Smooth muscle cell (in vitro differentiated cells): ENCODE measurements at regions not wholly inside any gene's neighbourhood (a gene's known extent, or its start where the extent isn't known, plus 50 kb on each side); places are given as distances from the start of the nearest gene placed in this dataset.
"Not testable (repeated sequence)": the region's sequence is repeated elsewhere in the genome, so short reads cannot be mapped to it uniquely, and the experiment has no call there.

Experiments used
- DNase-seq: peaks from one replicate; lab custom pipeline; 2025; ENCODE audit not compliant: unreplicated experiment; lab: John Stamatoyannopoulos, UW
- H2AFZ ChIP-seq: fragments of 200-600 bp; sonication (generic); 2 replicates; pipeline ENCODE4 v1.6.0; 2016; ENCODE audit warnings: antibody characterized with exemption, low read depth, mild to moderate bottlenecking
- H3F3A ChIP-seq: fragments of 200-600 bp; sonication (generic); 2 replicates; pipeline ENCODE4 v1.6.0; 2017; ENCODE audit warnings: antibody characterized with exemption, low read depth
- H3K27ac ChIP-seq: fragments of 200-600 bp; sonication (generic); 2 replicates; pipeline ENCODE4 v1.5.1; 2016; ENCODE audit warnings: low read depth, mild to moderate bottlenecking
- H3K27me3 ChIP-seq: fragments of 200-600 bp; sonication (generic); 2 replicates; pipeline ENCODE4 v1.6.1; 2016; ENCODE audit warnings: low read depth, mild to moderate bottlenecking
- H3K36me3 ChIP-seq: fragments of 200-600 bp; sonication (generic); 2 replicates; pipeline ENCODE4 v1.5.1; 2016; ENCODE audit warnings: low read depth
- H3K4me1 ChIP-seq: fragments of 200-600 bp; sonication (generic); 2 replicates; pipeline ENCODE4 v1.5.1; 2016; ENCODE audit warnings: low read depth
- H3K4me2 ChIP-seq: fragments of 200-600 bp; sonication (generic); 2 replicates; pipeline ENCODE4 v1.6.0; 2016; ENCODE audit warnings: mild to moderate bottlenecking
- H3K4me3 ChIP-seq: fragments of 200-600 bp; sonication (generic); 2 replicates; pipeline ENCODE4 v1.5.1; 2016; ENCODE audit warnings: mild to moderate bottlenecking
- H3K79me2 ChIP-seq: fragments of 200-600 bp; sonication (generic); 2 replicates; pipeline ENCODE4 v1.6.0; 2016; ENCODE audit warnings: low read depth, mild to moderate bottlenecking
- H3K9ac ChIP-seq: fragments of 200-600 bp; sonication (generic); 2 replicates; pipeline ENCODE4 v1.6.0; 2016; ENCODE audit warnings: low read depth
- H3K9me3 ChIP-seq: fragments of 200-600 bp; sonication (generic); replicated peaks from 2 replicates; pipeline ENCODE4 v1.5.1; 2016; ENCODE audit warnings: low read depth
- H4K20me1 ChIP-seq: fragments of 200-600 bp; sonication (generic); 2 replicates; pipeline ENCODE4 v1.6.0; 2016; ENCODE audit warnings: low read depth
- WGBS: methylation state at CpG from one replicate; pipeline ENCODE4 v1.1.7; 2016; ENCODE audit warnings: low lambda C conversion rate; 5-methylcytosine and 5-hydroxymethylcytosine counted together
- TF ChIP-seq, protein P1 (sequence below): fragments of 200-600 bp; sonication (generic); IDR thresholded peaks from 2 replicates; pipeline ENCODE4 v1.5.1; 2017; ENCODE audit warnings: borderline replicate concordance, mild to moderate bottlenecking, antibody characterized with exemption; ENCODE audit not compliant: insufficient read depth, poor library complexity, severe bottlenecking

GRCh38 chr11:38824573-38824972 lies 2226.5 kb upstream of the RAG2 start:
- Histone ChIP-seq H3K4me3 (no peak overlapping the region), H2AFZ (no peak overlapping the region)
- DNase-seq: no peak

GRCh38 chr11:38821786-38822185 lies 2223.8 kb upstream of the RAG2 start:
- WGBS: 97% methylated on average over 9 of the region's 9 CpGs
- not testable (repeated sequence) for H3K79me2 ChIP-seq, H3F3A ChIP-seq

More at GRCh38 chr11:38824573-38824972, 2226.5 kb upstream of the RAG2 start:
- WGBS: 68% methylated on average over 3 of the region's 3 CpGs
- H3K9ac ChIP-seq: no peak overlapping the region
- no peaks in the 10 kb centered on the region for H3K4me1 ChIP-seq
- H3K9me3 ChIP-seq: peaks cover 14% of the 10 kb centered on the region
- no peaks in the 10 kb centered on the region for H4K20me1 ChIP-seq
- H3K27ac ChIP-seq: no peak overlapping the region
- no peaks in the 10 kb centered on the region for H3F3A ChIP-seq
- no peaks in the 10 kb centered on the region for H3K27me3 ChIP-seq
- no peaks in the 10 kb centered on the region for H3K36me3 ChIP-seq
- TF ChIP-seq, protein P1, sequence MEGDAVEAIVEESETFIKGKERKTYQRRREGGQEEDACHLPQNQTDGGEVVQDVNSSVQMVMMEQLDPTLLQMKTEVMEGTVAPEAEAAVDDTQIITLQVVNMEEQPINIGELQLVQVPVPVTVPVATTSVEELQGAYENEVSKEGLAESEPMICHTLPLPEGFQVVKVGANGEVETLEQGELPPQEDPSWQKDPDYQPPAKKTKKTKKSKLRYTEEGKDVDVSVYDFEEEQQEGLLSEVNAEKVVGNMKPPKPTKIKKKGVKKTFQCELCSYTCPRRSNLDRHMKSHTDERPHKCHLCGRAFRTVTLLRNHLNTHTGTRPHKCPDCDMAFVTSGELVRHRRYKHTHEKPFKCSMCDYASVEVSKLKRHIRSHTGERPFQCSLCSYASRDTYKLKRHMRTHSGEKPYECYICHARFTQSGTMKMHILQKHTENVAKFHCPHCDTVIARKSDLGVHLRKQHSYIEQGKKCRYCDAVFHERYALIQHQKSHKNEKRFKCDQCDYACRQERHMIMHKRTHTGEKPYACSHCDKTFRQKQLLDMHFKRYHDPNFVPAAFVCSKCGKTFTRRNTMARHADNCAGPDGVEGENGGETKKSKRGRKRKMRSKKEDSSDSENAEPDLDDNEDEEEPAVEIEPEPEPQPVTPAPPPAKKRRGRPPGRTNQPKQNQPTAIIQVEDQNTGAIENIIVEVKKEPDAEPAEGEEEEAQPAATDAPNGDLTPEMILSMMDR: peak; percentile 23
- no peak overlapping the region for H3K4me2 ChIP-seq
- no peaks in the 10 kb centered on the region for H3K79me2 ChIP-seq

GRCh38 chr11:38819981-38820380 lies 2221.9 kb upstream of the RAG2 start:
- H3K9ac ChIP-seq: no peak overlapping the region
- no peaks in the 10 kb centered on the region for H4K20me1 ChIP-seq
- WGBS: 88% methylated on average over 1 of the region's 1 CpG

More at GRCh38 chr11:38821786-38822185, 2223.8 kb upstream of the RAG2 start:
- not testable (repeated sequence) for DNase-seq, H3K4me2 ChIP-seq, H3K4me1 ChIP-seq, H2AFZ ChIP-seq, H3K9me3 ChIP-seq, H3K4me3 ChIP-seq, H3K36me3 ChIP-seq, H4K20me1 ChIP-seq, H3K27me3 ChIP-seq, H3K9ac ChIP-seq, H3K27ac ChIP-seq

DNA sequence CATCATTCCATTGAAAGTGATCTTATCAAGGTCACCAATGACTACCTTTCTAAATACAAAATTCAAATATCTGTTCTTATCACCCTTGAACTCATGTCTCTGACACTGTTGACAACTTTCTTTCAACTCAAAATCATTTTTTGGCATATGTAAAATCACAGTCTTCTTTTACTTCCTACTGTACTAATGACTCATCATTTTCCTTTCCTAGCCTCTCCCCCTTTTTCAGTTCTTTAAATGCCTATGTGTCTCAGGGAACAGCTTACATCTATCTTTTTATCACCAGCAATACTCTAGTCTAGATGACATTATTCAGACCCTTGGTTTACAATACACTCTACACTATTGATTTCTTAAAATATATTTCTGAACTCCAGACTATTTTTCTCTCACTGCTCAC lies 2220.7 kb upstream of the RAG2 start:
- Histone ChIP-seq H3K4me3 (no peak overlapping the region), H3K79me2 (no peaks in the 10 kb centered on the region), H3K4me1 (no peaks in the 10 kb centered on the region), H2AFZ (peak overlapping the region; percentile 28), H3K36me3 (no peaks in the 10 kb centered on the region), H4K20me1 (no peaks in the 10 kb centered on the region), H3K27ac (no peak overlapping the region), H3K9me3 (no peaks in the 10 kb centered on the region), H3F3A (no peaks in the 10 kb centered on the region), H3K4me2 (no peak overlapping the region), H3K9ac (no peak overlapping the region), H3K27me3 (no peaks in the 10 kb centered on the region)
- DNase-seq: no peak
- TF ChIP-seq, protein P1: no peak

More at GRCh38 chr11:38819981-38820380, 2221.9 kb upstream of the RAG2 start:
- Histone ChIP-seq H3K36me3 (no peaks in the 10 kb centered on the region), H3K27ac (no peak overlapping the region), H2AFZ (peak overlapping the region; percentile 28), H3K4me2 (no peak overlapping the region), H3K4me3 (no peak overlapping the region), H3K9me3 (no peaks in the 10 kb centered on the region), H3K27me3 (no peaks in the 10 kb centered on the region), H3K79me2 (no peaks in the 10 kb centered on the region), H3F3A (no peaks in the 10 kb centered on the region), H3K4me1 (no peaks in the 10 kb centered on the region)
- TF ChIP-seq, protein P1: no peak
- no peak for DNase-seq
